ENCODE measurements at regions not wholly inside any gene's neighbourhood (a gene's known extent, or its start where the extent isn't known, plus 50 kb on each side); places are given as distances from the start of the nearest gene placed in this dataset.

GRCh38 chr9:108474356-108474755, 381.4 kb downstream of the ACTL7B start:
- H3K4me1 Mint-ChIP-seq (ENCODE audit: low read depth), result peaks cover 8% of the 10 kb centered on the region
- H3K4me3 Mint-ChIP-seq (ENCODE audit: low read depth), result no peak overlapping the region
- no peak for DNase-seq (ENCODE audit: low spot score, unreplicated experiment)
- H3K27ac Mint-ChIP-seq, result no peak overlapping the region
- peaks cover 36% of the 10 kb centered on the region for H3K27me3 Mint-ChIP-seq
- H3K36me3 Mint-ChIP-seq (ENCODE audit: insufficient read depth), result no peaks in the 10 kb centered on the region
- H3K9me3 Mint-ChIP-seq (ENCODE audit: low read depth), result no peaks in the 10 kb centered on the region
- TF ChIP-seq CTCF (IDR thresholded peaks at IDR 0.05; ENCODE audit: unreplicated experiment), result no peak

- Mint-ChIP-seq H3K27ac (no peak overlapping the region), H3K4me3 (ENCODE audit: low read depth) (no peak overlapping the region), H3K9me3 (ENCODE audit: low read depth) (no peaks in the 10 kb centered on the region), H3K36me3 (ENCODE audit: insufficient read depth) (no peaks in the 10 kb centered on the region), H3K27me3 (peaks cover 39% of the 10 kb centered on the region), H3K4me1 (ENCODE audit: low read depth) (peaks cover 8% of the 10 kb centered on the region)
- no peak for DNase-seq (ENCODE audit: low spot score, unreplicated experiment)
- TF ChIP-seq CTCF (IDR thresholded peaks at IDR 0.05; ENCODE audit: unreplicated experiment), result no peak
Measured at GRCh38 chr9:108473209-108474112, 382.3 kb downstream of the ACTL7B start.

GRCh38 chr9:108469654-108470053, 386.1 kb downstream of the ACTL7B start:
- H3K9me3 Mint-ChIP-seq (ENCODE audit: low read depth), result peaks cover 5% of the 10 kb centered on the region
- no peak for DNase-seq (ENCODE audit: low spot score, unreplicated experiment)
- peaks cover 46% of the 10 kb centered on the region for H3K27me3 Mint-ChIP-seq
- H3K4me3 Mint-ChIP-seq (ENCODE audit: low read depth), result no peak overlapping the region
- H3K27ac Mint-ChIP-seq, result no peak overlapping the region
- TF ChIP-seq CTCF (IDR thresholded peaks at IDR 0.05; ENCODE audit: unreplicated experiment), result no peak
- no peaks in the 10 kb centered on the region for H3K36me3 Mint-ChIP-seq (ENCODE audit: insufficient read depth)
- H3K4me1 Mint-ChIP-seq (ENCODE audit: low read depth), result peaks cover 6% of the 10 kb centered on the region

- DNase-seq (ENCODE audit: low spot score, unreplicated experiment), result no peak
- Mint-ChIP-seq H3K4me1 (ENCODE audit: low read depth) (peaks cover 5% of the 10 kb centered on the region), H3K36me3 (ENCODE audit: insufficient read depth) (no peaks in the 10 kb centered on the region), H3K9me3 (ENCODE audit: low read depth) (peaks cover 5% of the 10 kb centered on the region), H3K27me3 (peaks cover 51% of the 10 kb centered on the region), H3K27ac (no peak overlapping the region), H3K4me3 (ENCODE audit: low read depth) (no peak overlapping the region)
- TF ChIP-seq CTCF (IDR thresholded peaks at IDR 0.05; ENCODE audit: unreplicated experiment), result peak; percentile 42
Measured at GRCh38 chr9:108468364-108468763, 387.4 kb downstream of the ACTL7B start.

GRCh38 chr9:108467653-108468324, 388.0 kb downstream of the ACTL7B start:
- Mint-ChIP-seq H3K9me3 (ENCODE audit: low read depth) (peaks cover 5% of the 10 kb centered on the region), H3K27ac (no peak overlapping the region), H3K4me1 (ENCODE audit: low read depth) (no peaks in the 10 kb centered on the region), H3K27me3 (peaks cover 50% of the 10 kb centered on the region), H3K4me3 (ENCODE audit: low read depth) (no peak overlapping the region), H3K36me3 (ENCODE audit: insufficient read depth) (no peaks in the 10 kb centered on the region)
- DNase-seq (ENCODE audit: low spot score, unreplicated experiment), result no peak
- TF ChIP-seq CTCF (IDR thresholded peaks at IDR 0.05; ENCODE audit: unreplicated experiment), result no peak
